Mesendoderm (in vitro differentiated cells): ENCODE measurements at regions not wholly inside any gene's neighbourhood (a gene's known extent, or its start where the extent isn't known, plus 50 kb on each side); places are given as distances from the start of the nearest gene placed in this dataset.

Source experiments
- DNase-seq: peaks from one replicate; pipeline ENCODE4 v3.0.0; 2013
- H2AK5ac ChIP-seq: 2 replicates; pipeline ENCODE4 v1.6.1; 2013; ENCODE audit warnings: low read length, inconsistent platforms
- H2BK120ac ChIP-seq: 2 replicates; pipeline ENCODE4 v1.6.1; 2013; ENCODE audit warnings: low read depth, mild to moderate bottlenecking, low read length, moderate library complexity, mixed read lengths
- H2BK15ac ChIP-seq: replicated peaks from 2 replicates; pipeline ENCODE4 v1.6.1; 2013; ENCODE audit warnings: low read depth, mild to moderate bottlenecking, moderate library complexity
- H2BK5ac ChIP-seq: 2 replicates; pipeline ENCODE4 v1.6.1; 2013; ENCODE audit warnings: low read length, inconsistent platforms
- H3K18ac ChIP-seq: 2 replicates; pipeline ENCODE4 v1.6.1; 2013; ENCODE audit warnings: mild to moderate bottlenecking, low read length, mixed read lengths
- H3K23ac ChIP-seq: one replicate; pipeline ENCODE4 v1.6.1; 2013; ENCODE audit warnings: low read length
- H3K27ac ChIP-seq: 2 replicates; pipeline ENCODE4 v1.5.1; 2013; ENCODE audit warnings: low read depth, mild to moderate bottlenecking, inconsistent platforms, low read length, moderate library complexity
- H3K27me3 ChIP-seq: 2 replicates; pipeline ENCODE4 v1.6.1; 2013; ENCODE audit warnings: low read length, control low read depth, mild to moderate bottlenecking, inconsistent platforms; ENCODE audit not compliant: insufficient read depth, poor library complexity
- H3K36me3 ChIP-seq: 2 replicates; pipeline ENCODE4 v1.6.1; 2013; ENCODE audit warnings: low read length, inconsistent platforms; ENCODE audit not compliant: control insufficient read depth, insufficient read depth
- H3K4ac ChIP-seq: one replicate; pipeline ENCODE4 v1.6.1; 2013; ENCODE audit warnings: low read depth, mild to moderate bottlenecking, low read length, moderate library complexity
- H3K4me1 ChIP-seq: 2 replicates; pipeline ENCODE4 v1.6.1; 2013; ENCODE audit warnings: low read depth, low read length, inconsistent platforms; ENCODE audit not compliant: control insufficient read depth
- H3K4me2 ChIP-seq: 2 replicates; pipeline ENCODE4 v1.6.1; 2013; ENCODE audit warnings: low read length
- H3K4me3 ChIP-seq: 2 replicates; pipeline ENCODE4 v1.5.1; 2013; ENCODE audit warnings: mild to moderate bottlenecking, low read length
- H3K56ac ChIP-seq: one replicate; pipeline ENCODE4 v1.6.1; 2013; ENCODE audit warnings: low read length
- H3K79me1 ChIP-seq: 2 replicates; pipeline ENCODE4 v1.6.1; 2013; ENCODE audit warnings: low read length, inconsistent platforms
- H3K79me2 ChIP-seq: 2 replicates; pipeline ENCODE4 v1.6.1; 2013; ENCODE audit warnings: mild to moderate bottlenecking, low read length; ENCODE audit not compliant: control insufficient read depth, insufficient read depth
- H3K9ac ChIP-seq: 2 replicates; pipeline ENCODE4 v1.6.1; 2013; ENCODE audit warnings: low read length, inconsistent platforms
- H4K5ac ChIP-seq: one replicate; pipeline ENCODE4 v1.6.1; 2013; ENCODE audit warnings: low read length
- H4K8ac ChIP-seq: one replicate; pipeline ENCODE4 v1.6.1; 2013; ENCODE audit warnings: low read depth, mild to moderate bottlenecking, control low read depth, low read length, moderate library complexity
- WGBS: extraction: QIAGEN DNeasy Blood & Tissue Kit; methylation state at CpG from one replicate; pipeline ENCODE4 v1.1.7; 2013; ENCODE audit warnings: low lambda C conversion rate, missing lambda C conversion rate; ENCODE audit not compliant: insufficient coverage; ENCODE audit errors: extremely low coverage; 5-methylcytosine and 5-hydroxymethylcytosine counted together

DNA sequence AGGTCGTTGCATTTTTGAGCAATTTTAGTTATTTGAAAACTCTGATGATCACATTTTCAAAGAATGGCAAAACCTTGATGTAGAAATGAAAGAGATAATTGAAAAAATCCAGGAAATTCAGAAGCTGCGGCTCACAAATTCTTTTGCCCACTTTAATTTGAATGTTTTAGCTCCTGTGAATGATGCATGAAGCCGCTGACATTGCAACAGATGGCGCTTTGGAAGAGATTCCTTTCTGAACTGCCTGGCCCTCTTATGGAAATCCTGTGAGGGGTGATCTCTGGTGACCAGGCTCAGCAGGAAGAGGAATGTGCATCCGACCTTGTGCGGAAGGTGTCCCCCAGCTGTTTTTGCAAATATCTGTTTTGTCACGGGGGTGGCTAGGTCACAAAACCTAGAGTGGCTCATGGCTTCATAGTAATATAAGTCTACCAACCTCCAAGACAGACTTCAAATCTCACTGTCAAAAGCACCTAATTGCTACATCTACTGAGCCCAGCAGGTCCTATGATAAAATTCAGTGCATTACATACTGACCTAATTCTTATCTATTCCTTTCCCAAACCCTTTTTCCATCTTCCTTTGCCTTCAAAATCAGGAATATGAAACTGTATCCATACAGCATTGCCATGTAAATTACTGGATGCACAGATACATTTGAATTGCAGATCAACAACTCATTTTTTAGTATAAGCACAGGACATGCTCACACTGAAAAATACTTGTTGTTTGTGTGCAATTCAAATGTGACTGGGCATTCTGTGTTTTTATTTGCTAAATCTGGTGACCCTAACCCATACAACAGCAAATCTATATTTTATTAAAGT lies 412.7 kb downstream of the ETS1 start:
- no peak overlapping the region for H2AK5ac ChIP-seq
- H2BK120ac ChIP-seq, result no peak overlapping the region
- H3K36me3 ChIP-seq, result no peaks in the 10 kb centered on the region
- H3K9ac ChIP-seq, result no peak overlapping the region
- no peak overlapping the region for H4K8ac ChIP-seq
- H3K23ac ChIP-seq, result no peak overlapping the region
- no peak overlapping the region for H3K4ac ChIP-seq
- no peak overlapping the region for H3K56ac ChIP-seq
- H3K79me1 ChIP-seq, result no peaks in the 10 kb centered on the region
- peaks cover 5% of the 10 kb centered on the region for H3K4me1 ChIP-seq
- no peak overlapping the region for H3K18ac ChIP-seq
- DNase-seq, result peak; percentile 93
- H3K4me2 ChIP-seq, result no peak overlapping the region
- no peak overlapping the region for H2BK15ac ChIP-seq
- no peak overlapping the region for H2BK5ac ChIP-seq
- H3K79me2 ChIP-seq, result no peaks in the 10 kb centered on the region
- WGBS, result no CpG with 5 or more reads among the region's 7 CpGs
- no peak overlapping the region for H4K5ac ChIP-seq
- peak overlapping the region; percentile 6 for H3K27ac ChIP-seq
- H3K4me3 ChIP-seq, result no peak overlapping the region
- H3K27me3 ChIP-seq, result no peaks in the 10 kb centered on the region

DNA sequence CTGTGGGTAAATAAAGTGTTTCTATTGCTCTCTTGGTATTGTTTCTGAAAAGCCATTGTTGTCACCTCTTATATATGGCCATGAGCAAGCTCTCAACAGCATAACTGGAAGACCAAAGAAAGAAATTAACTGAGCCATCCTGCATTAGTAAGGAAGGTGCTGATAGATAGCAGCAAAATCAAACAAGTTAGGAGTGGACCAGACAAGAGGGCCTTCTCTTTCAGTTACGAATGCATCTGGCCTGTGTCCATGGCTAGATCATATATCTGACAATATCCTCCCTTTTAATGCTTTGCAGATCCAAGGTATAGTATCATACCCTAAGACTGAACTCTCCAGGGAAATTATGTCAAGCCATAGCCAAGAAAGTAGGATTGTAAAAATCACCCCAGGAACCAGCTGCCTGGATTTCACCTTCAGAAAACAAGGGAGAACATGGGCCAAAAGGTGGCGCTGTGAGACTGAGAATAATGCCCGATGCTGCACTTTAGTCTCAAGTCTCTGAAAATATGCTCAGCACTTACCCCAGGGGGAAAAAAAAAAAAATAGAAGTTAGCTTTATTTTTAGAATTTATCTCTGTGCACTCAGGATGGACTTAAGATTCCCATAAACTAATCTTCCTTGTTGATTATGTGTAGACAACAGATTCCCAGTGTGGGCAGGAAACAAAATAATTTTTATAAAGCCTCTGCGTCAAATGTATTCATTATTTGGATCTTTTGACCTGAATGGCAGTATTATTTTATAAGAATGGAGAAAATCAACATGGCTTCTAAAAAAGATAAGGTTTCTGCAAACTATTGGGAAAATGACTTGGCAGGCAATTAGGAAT lies 415.1 kb downstream of the ETS1 start:
- Histone ChIP-seq H4K5ac (no peak overlapping the region), H2BK5ac (no peak overlapping the region), H3K23ac (no peak overlapping the region), H4K8ac (no peak overlapping the region), H3K79me1 (no peaks in the 10 kb centered on the region), H2BK120ac (no peak overlapping the region), H3K56ac (no peak overlapping the region), H3K27ac (no peak overlapping the region), H3K27me3 (no peaks in the 10 kb centered on the region), H3K4me1 (peaks cover 5% of the 10 kb centered on the region), H3K4ac (no peak overlapping the region), H3K4me3 (no peak overlapping the region), H2AK5ac (no peak overlapping the region), H3K18ac (no peak overlapping the region), H3K4me2 (no peak overlapping the region), H2BK15ac (peak overlapping the region; percentile 36), H3K79me2 (no peaks in the 10 kb centered on the region), H3K36me3 (no peaks in the 10 kb centered on the region), H3K9ac (no peak overlapping the region)
- DNase-seq, result peak; percentile 86
- no CpG with 5 or more reads among the region's 4 CpGs for WGBS

DNA sequence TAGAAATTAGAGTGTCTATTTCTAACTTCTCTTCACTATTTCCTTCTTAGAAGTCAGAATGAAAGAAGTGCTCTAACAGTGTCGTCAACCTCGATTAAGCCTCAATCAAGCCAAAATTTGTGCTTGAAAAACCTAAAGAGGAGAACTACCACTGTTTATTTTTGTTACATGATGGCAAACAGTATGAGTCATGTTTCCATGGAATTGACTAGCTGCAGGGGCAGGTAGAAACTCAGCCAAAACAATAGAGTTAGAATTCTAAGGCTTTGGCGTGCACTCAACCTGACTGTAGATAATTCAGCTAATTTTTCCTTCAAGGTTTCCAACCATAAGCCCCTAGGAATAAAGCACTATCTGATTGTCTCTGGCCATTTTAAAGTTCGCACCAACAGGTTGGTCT lies 415.9 kb downstream of the ETS1 start:
- H2BK5ac ChIP-seq, result no peak overlapping the region
- H3K4me3 ChIP-seq, result no peak overlapping the region
- H2BK120ac ChIP-seq, result no peak overlapping the region
- H3K4me2 ChIP-seq, result no peak overlapping the region
- no peak overlapping the region for H4K8ac ChIP-seq
- no peak overlapping the region for H2AK5ac ChIP-seq
- peaks cover 5% of the 10 kb centered on the region for H3K4me1 ChIP-seq
- no peaks in the 10 kb centered on the region for H3K79me2 ChIP-seq
- WGBS, result no CpG with 5 or more reads among the region's 4 CpGs
- no peaks in the 10 kb centered on the region for H3K27me3 ChIP-seq
- no peak overlapping the region for H4K5ac ChIP-seq
- no peak overlapping the region for H3K56ac ChIP-seq
- H3K36me3 ChIP-seq, result no peaks in the 10 kb centered on the region
- H3K18ac ChIP-seq, result no peak overlapping the region
- no peak overlapping the region for H3K9ac ChIP-seq
- H2BK15ac ChIP-seq, result no peak overlapping the region
- no peak overlapping the region for H3K4ac ChIP-seq
- no peak for DNase-seq
- H3K27ac ChIP-seq, result no peak overlapping the region
- H3K23ac ChIP-seq, result no peak overlapping the region
- H3K79me1 ChIP-seq, result no peaks in the 10 kb centered on the region

DNA sequence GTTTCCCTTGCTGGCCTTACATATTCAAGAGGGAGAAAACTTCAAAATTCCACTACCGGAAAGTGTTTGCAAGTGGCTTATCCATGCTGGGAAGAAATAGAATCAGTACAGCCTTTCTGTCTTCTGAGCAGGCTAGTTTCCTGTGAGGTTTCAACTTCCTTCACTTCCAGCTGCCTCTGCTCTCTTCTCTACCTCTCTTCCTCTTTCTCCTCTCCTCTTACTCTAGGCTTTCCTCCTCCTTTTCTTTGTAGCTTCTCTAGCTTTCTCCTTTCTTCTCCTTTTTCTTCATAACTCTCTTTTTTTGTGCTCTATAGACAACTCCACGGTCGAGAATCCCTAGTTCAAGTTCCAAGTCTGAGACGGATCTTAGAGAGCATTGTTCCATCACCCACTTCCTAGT lies 421.8 kb downstream of the ETS1 start:
- no peak for DNase-seq
- Histone ChIP-seq H3K79me2 (no peaks in the 10 kb centered on the region), H2BK5ac (no peak overlapping the region), H3K27ac (no peak overlapping the region), H3K4me3 (no peak overlapping the region), H3K79me1 (no peaks in the 10 kb centered on the region), H3K4ac (no peak overlapping the region), H3K9ac (no peak overlapping the region), H3K4me2 (no peak overlapping the region), H4K8ac (no peak overlapping the region), H3K27me3 (no peaks in the 10 kb centered on the region), H3K36me3 (no peaks in the 10 kb centered on the region), H2BK120ac (no peak overlapping the region), H2BK15ac (no peak overlapping the region), H3K18ac (no peak overlapping the region), H3K4me1 (no peaks in the 10 kb centered on the region), H3K23ac (no peak overlapping the region), H3K56ac (no peak overlapping the region), H4K5ac (no peak overlapping the region), H2AK5ac (no peak overlapping the region)
- no CpG with 5 or more reads among the region's 4 CpGs for WGBS

DNA sequence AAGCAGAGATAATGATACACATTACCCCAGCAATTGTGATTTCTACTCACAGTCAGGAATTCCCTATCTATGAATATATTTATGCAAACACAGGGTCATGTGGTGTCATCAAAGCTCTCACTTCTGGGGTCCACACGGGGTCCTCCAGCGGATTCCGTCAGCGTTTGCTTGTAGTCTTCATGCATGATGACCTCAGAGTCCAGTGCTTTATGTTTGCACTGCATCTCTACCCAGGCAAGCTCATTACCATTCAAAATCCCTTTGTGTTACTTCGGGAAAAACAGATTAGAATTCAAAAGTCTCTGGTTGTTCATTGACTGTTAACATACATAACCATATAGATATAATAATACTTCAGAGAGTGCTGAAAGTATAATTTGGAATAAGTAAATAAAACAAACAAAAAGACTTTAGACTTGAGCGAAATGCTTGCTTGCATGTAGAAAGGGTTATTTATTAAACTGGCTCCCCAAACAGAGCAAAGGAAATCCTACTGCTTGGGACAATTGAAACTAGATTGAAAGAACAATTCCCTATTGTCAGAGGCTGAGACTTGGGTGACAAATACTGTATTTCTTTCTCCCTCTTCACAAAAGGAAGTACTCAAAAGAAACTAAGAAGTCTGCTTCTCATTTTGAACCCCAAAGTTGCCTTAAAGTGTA lies 423.1 kb downstream of the ETS1 start:
- no peak overlapping the region for H4K5ac ChIP-seq
- H3K36me3 ChIP-seq, result no peaks in the 10 kb centered on the region
- WGBS, result no CpG with 5 or more reads among the region's 6 CpGs
- no peak overlapping the region for H2BK15ac ChIP-seq
- no peak overlapping the region for H3K27ac ChIP-seq
- no peak overlapping the region for H2BK5ac ChIP-seq
- H3K9ac ChIP-seq, result no peak overlapping the region
- DNase-seq, result no peak
- H3K79me2 ChIP-seq, result no peaks in the 10 kb centered on the region
- no peak overlapping the region for H3K56ac ChIP-seq
- H2BK120ac ChIP-seq, result no peak overlapping the region
- H3K23ac ChIP-seq, result no peak overlapping the region
- no peaks in the 10 kb centered on the region for H3K79me1 ChIP-seq
- no peak overlapping the region for H3K18ac ChIP-seq
- H3K4ac ChIP-seq, result no peak overlapping the region
- no peak overlapping the region for H3K4me3 ChIP-seq
- no peaks in the 10 kb centered on the region for H3K27me3 ChIP-seq
- H3K4me1 ChIP-seq, result no peaks in the 10 kb centered on the region
- no peak overlapping the region for H3K4me2 ChIP-seq
- no peak overlapping the region for H4K8ac ChIP-seq
- no peak overlapping the region for H2AK5ac ChIP-seq
